IPS-15b (cell line): ENCODE measurements at regions not wholly inside any gene's neighbourhood (a gene's known extent, or its start where the extent isn't known, plus 50 kb on each side); places are given as distances from the start of the nearest gene placed in this dataset.

Experiments used
- H3K27me3 ChIP-seq: one replicate; pipeline ENCODE4 v1.6.1; 2013; ENCODE audit warnings: low read length; ENCODE audit not compliant: control insufficient read depth, insufficient read depth
- H3K36me3 ChIP-seq: one replicate; pipeline ENCODE4 v1.6.1; 2013; ENCODE audit warnings: low read length; ENCODE audit not compliant: control insufficient read depth, insufficient read depth
- H3K4me1 ChIP-seq: one replicate; pipeline ENCODE4 v1.6.1; 2013; ENCODE audit warnings: mild to moderate bottlenecking, low read length; ENCODE audit not compliant: control insufficient read depth, insufficient read depth
- H3K4me3 ChIP-seq: one replicate; pipeline ENCODE4 v1.5.1; 2013; ENCODE audit warnings: low read depth, low read length
- H3K9ac ChIP-seq: one replicate; pipeline ENCODE4 v1.6.1; 2013; ENCODE audit warnings: low read depth, mild to moderate bottlenecking, low read length
- H3K9me3 ChIP-seq: one replicate; pipeline ENCODE4 v1.6.1; 2013; ENCODE audit warnings: mild to moderate bottlenecking, low read length; ENCODE audit not compliant: control insufficient read depth, insufficient read depth

GRCh38 chr18:75810516-75810915 lies 383.0 kb upstream of the SMIM21 start:
- no peaks in the 10 kb centered on the region for H3K27me3 ChIP-seq
- H3K4me3 ChIP-seq = no peak overlapping the region
- H3K9ac ChIP-seq = no peak overlapping the region
- H3K9me3 ChIP-seq = no peaks in the 10 kb centered on the region
- no peaks in the 10 kb centered on the region for H3K36me3 ChIP-seq
- no peaks in the 10 kb centered on the region for H3K4me1 ChIP-seq

DNA sequence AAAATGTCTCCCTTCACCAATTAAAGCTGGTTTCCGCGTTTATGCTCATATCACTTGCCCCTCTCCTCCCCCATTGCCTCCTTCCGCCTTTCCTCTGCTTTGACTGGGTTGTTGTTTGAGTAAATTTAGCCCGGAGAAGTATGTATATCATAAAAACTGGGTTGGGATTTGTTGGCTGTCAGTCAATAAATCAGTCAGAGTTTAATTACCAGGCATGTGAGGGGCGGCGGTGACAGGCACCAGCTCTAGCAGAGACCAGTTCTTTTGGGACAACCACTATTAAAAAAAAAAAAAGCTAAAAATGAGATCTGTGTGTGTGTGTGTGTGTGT lies 382.4 kb upstream of the SMIM21 start:
- no peaks in the 10 kb centered on the region for H3K27me3 ChIP-seq
- no peaks in the 10 kb centered on the region for H3K9me3 ChIP-seq
- no peaks in the 10 kb centered on the region for H3K4me1 ChIP-seq
- H3K36me3 ChIP-seq = no peaks in the 10 kb centered on the region
- H3K4me3 ChIP-seq = no peak overlapping the region
- no peak overlapping the region for H3K9ac ChIP-seq

- H3K9me3 ChIP-seq = no peaks in the 10 kb centered on the region
- H3K36me3 ChIP-seq = no peaks in the 10 kb centered on the region
- no peak overlapping the region for H3K4me3 ChIP-seq
- H3K9ac ChIP-seq = no peak overlapping the region
- no peaks in the 10 kb centered on the region for H3K4me1 ChIP-seq
- H3K27me3 ChIP-seq = no peaks in the 10 kb centered on the region
Observed at GRCh38 chr18:75809151-75809925, 381.8 kb upstream of the SMIM21 start.

- Histone ChIP-seq H3K27me3 (no peaks in the 10 kb centered on the region), H3K4me1 (no peaks in the 10 kb centered on the region)
Observed at GRCh38 chr18:75805265-75805664, 377.8 kb upstream of the SMIM21 start.

GRCh38 chr18:75802681-75803080 lies 375.2 kb upstream of the SMIM21 start:
- Histone ChIP-seq H3K9ac (no peak overlapping the region), H3K9me3 (no peaks in the 10 kb centered on the region)

More at GRCh38 chr18:75805265-75805664, 377.8 kb upstream of the SMIM21 start:
- H3K9ac ChIP-seq = no peak overlapping the region
- no peaks in the 10 kb centered on the region for H3K9me3 ChIP-seq
- H3K4me3 ChIP-seq = no peak overlapping the region
- H3K36me3 ChIP-seq = no peaks in the 10 kb centered on the region

GRCh38 chr18:75801178-75801577 lies 373.7 kb upstream of the SMIM21 start:
- no peaks in the 10 kb centered on the region for H3K27me3 ChIP-seq
- no peaks in the 10 kb centered on the region for H3K9me3 ChIP-seq
- no peak overlapping the region for H3K9ac ChIP-seq
- no peaks in the 10 kb centered on the region for H3K4me1 ChIP-seq
- H3K36me3 ChIP-seq = no peaks in the 10 kb centered on the region
- no peak overlapping the region for H3K4me3 ChIP-seq

More at GRCh38 chr18:75802681-75803080, 375.2 kb upstream of the SMIM21 start:
- H3K4me3 ChIP-seq = no peak overlapping the region
- no peaks in the 10 kb centered on the region for H3K27me3 ChIP-seq
- H3K4me1 ChIP-seq = no peaks in the 10 kb centered on the region
- H3K36me3 ChIP-seq = no peaks in the 10 kb centered on the region

DNA sequence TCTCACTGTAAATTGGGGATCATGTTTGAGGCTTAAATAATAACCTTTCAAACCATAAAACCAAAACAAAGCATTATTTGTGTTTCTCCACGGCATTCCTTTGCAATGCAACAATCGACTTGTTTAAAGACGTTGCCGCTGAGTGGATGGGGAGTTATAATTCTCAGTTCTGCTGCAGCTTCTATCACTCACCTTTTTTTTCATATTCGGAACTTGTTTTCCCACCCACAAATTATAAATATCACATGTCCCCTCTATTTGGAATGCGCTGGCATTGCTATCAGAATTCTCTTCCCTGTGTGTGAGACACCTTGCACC lies 372.8 kb upstream of the SMIM21 start:
- no peak overlapping the region for H3K4me3 ChIP-seq
- no peaks in the 10 kb centered on the region for H3K4me1 ChIP-seq
- H3K9me3 ChIP-seq = no peaks in the 10 kb centered on the region
- no peaks in the 10 kb centered on the region for H3K27me3 ChIP-seq
- no peaks in the 10 kb centered on the region for H3K36me3 ChIP-seq
- no peak overlapping the region for H3K9ac ChIP-seq

GRCh38 chr18:75799449-75800330 lies 372.2 kb upstream of the SMIM21 start:
- Histone ChIP-seq H3K9me3 (no peaks in the 10 kb centered on the region), H3K27me3 (no peaks in the 10 kb centered on the region), H3K4me1 (no peaks in the 10 kb centered on the region), H3K9ac (no peak overlapping the region), H3K36me3 (no peaks in the 10 kb centered on the region), H3K4me3 (no peak overlapping the region)

- Histone ChIP-seq H3K9ac (no peak overlapping the region), H3K9me3 (no peaks in the 10 kb centered on the region), H3K4me3 (no peak overlapping the region), H3K27me3 (no peaks in the 10 kb centered on the region), H3K36me3 (no peaks in the 10 kb centered on the region), H3K4me1 (no peaks in the 10 kb centered on the region)
Observed at GRCh38 chr18:75797046-75797445, 369.5 kb upstream of the SMIM21 start.

- H3K36me3 ChIP-seq = no peaks in the 10 kb centered on the region
- H3K27me3 ChIP-seq = no peaks in the 10 kb centered on the region
- H3K9me3 ChIP-seq = no peaks in the 10 kb centered on the region
- H3K4me3 ChIP-seq = no peak overlapping the region
- H3K4me1 ChIP-seq = no peaks in the 10 kb centered on the region
- no peak overlapping the region for H3K9ac ChIP-seq
Observed at GRCh38 chr18:75790796-75791195, 363.3 kb upstream of the SMIM21 start.

GRCh38 chr18:75790111-75790510 lies 362.6 kb upstream of the SMIM21 start:
- Histone ChIP-seq H3K36me3 (no peaks in the 10 kb centered on the region), H3K27me3 (no peaks in the 10 kb centered on the region), H3K4me3 (no peak overlapping the region), H3K4me1 (no peaks in the 10 kb centered on the region), H3K9me3 (no peaks in the 10 kb centered on the region), H3K9ac (no peak overlapping the region)

- Histone ChIP-seq H3K9ac (no peak overlapping the region), H3K27me3 (no peaks in the 10 kb centered on the region), H3K36me3 (no peaks in the 10 kb centered on the region), H3K4me1 (no peaks in the 10 kb centered on the region), H3K9me3 (no peaks in the 10 kb centered on the region), H3K4me3 (no peak overlapping the region)
Observed at GRCh38 chr18:75785834-75786233, 358.3 kb upstream of the SMIM21 start.
